Endothelial cell of umbilical vein (primary cell): ENCODE measurements at regions not wholly inside any gene's neighbourhood (a gene's known extent, or its start where the extent isn't known, plus 50 kb on each side); places are given as distances from the start of the nearest gene placed in this dataset.

Experiments
- BruUV-seq: library from RNA; stranded (reverse); fragments of 400-500 nt; replicated peaks from 2 replicates; lab custom pipeline; 2021; lab: Mats Ljungman, UMichigan
- CTCF ChIA-PET: fragments of 300-600, 350-600 bp; sonication (Branson Sonifier 250); formaldehyde crosslinking; loops from one replicate; lab custom pipeline; 2021; ENCODE audit warnings: antibody characterized with exemption, inconsistent platforms; lab: Charles Lee
- POLR2A ChIA-PET: fragments of 300-600, 350-600 bp; sonication (Branson Sonifier 250); formaldehyde crosslinking; loops from one replicate; lab custom pipeline; 2021; ENCODE audit warnings: antibody characterized with exemption, inconsistent platforms; lab: Charles Lee
- DNase-seq: peaks from one replicate; pipeline ENCODE4 v3.0.0-alpha.2; 2011; ENCODE audit warnings: low read depth, low spot score
- FAIRE-seq: peaks from 2 replicates; lab custom pipeline; 2011; peaks lifted over from hg19 to GRCh38; lab: Jason Lieb, UNC
- H2AFZ ChIP-seq: 2 replicates; pipeline ENCODE4 v1.6.0; 2012; ENCODE audit warnings: low read depth, low read length, control low read depth, inconsistent platforms
- H3K27ac ChIP-seq: 2 replicates; pipeline ENCODE4 v1.5.1; 2011; ENCODE audit warnings: low read depth, mild to moderate bottlenecking, control low read depth, low read length, moderate library complexity; ENCODE audit not compliant: insufficient read depth
- H3K27me3 ChIP-seq, 2 experiments: 2 replicates each; pipeline versions ENCODE4 v1.6.0 to v1.6.1; 2011; ENCODE audit warnings: low read length in 2 of 2, mixed read lengths in 1 of 2; ENCODE audit not compliant: control insufficient read depth in 2 of 2, insufficient read depth in 2 of 2
- H3K36me3 ChIP-seq, 2 experiments: 2 replicates in 1 of 2; 3 replicates in 1 of 2; pipeline ENCODE4 v1.5.1; 2011; ENCODE audit warnings: low read length in 2 of 2, mild to moderate bottlenecking in 1 of 2, moderate library complexity in 1 of 2; ENCODE audit not compliant: control insufficient read depth in 2 of 2, insufficient read depth in 2 of 2; ENCODE audit errors: extremely low read depth in 1 of 2
- H3K4me1 ChIP-seq: 3 replicates; pipeline ENCODE4 v1.5.1; 2011; ENCODE audit warnings: mild to moderate bottlenecking, low read length; ENCODE audit not compliant: control insufficient read depth, insufficient read depth; ENCODE audit errors: extremely low read depth
- H3K4me2 ChIP-seq: 2 replicates; pipeline ENCODE4 v1.6.1; 2011; ENCODE audit warnings: low read length, control low read depth, mixed read lengths; ENCODE audit not compliant: insufficient read depth
- H3K4me3 ChIP-seq, 3 experiments: fragments of 200-600 bp in 1 of 3; sonication (generic), shearing (Covaris generic) in 1 of 3; replicated peaks in 1 of 3; 2 replicates each; pipeline ENCODE4 v1.5.1; 2011 to 2016; ENCODE audit warnings: control low read depth in 3 of 3, low read length in 3 of 3, mild to moderate bottlenecking in 2 of 3, inconsistent platforms in 1 of 3, low read depth in 1 of 3, moderate library complexity in 1 of 3; ENCODE audit not compliant: insufficient read depth in 1 of 3
- H3K79me2 ChIP-seq: 2 replicates; pipeline ENCODE4 v1.6.0; 2012; ENCODE audit warnings: low read length, inconsistent platforms; ENCODE audit not compliant: control insufficient read depth, insufficient read depth
- H3K9ac ChIP-seq: replicated peaks from 2 replicates; pipeline ENCODE3; 2011; ENCODE audit warnings: low read length, control low read depth; ENCODE audit not compliant: insufficient read depth; ENCODE audit errors: extremely low read depth
- H3K9me1 ChIP-seq: replicated peaks from 3 replicates; pipeline ENCODE4 v1.6.0; 2011; ENCODE audit warnings: mild to moderate bottlenecking, low read length; ENCODE audit not compliant: control insufficient read depth, insufficient read depth; ENCODE audit errors: extremely low read depth
- H3K9me3 ChIP-seq: replicated peaks from 2 replicates; pipeline ENCODE4 v1.5.1; 2012; ENCODE audit warnings: low read length, inconsistent platforms; ENCODE audit not compliant: control insufficient read depth, insufficient read depth
- H4K20me1 ChIP-seq: replicated peaks from 2 replicates; pipeline ENCODE3; 2011; ENCODE audit warnings: mild to moderate bottlenecking, low read length; ENCODE audit not compliant: control insufficient read depth, insufficient read depth; ENCODE audit errors: extremely low read depth
- CTCF ChIP-seq, 2 donors: IDR thresholded peaks; 1 replicate in 1 of 2; 2 replicates in 1 of 2; pipeline ENCODE4 v1.5.1; 2011; ENCODE audit warnings: low read length in 2 of 2, mild to moderate bottlenecking in 2 of 2, moderate library complexity in 2 of 2, control low read depth in 1 of 2, inconsistent platforms in 1 of 2, low read depth in 1 of 2; ENCODE audit not compliant: insufficient read depth in 1 of 2; ENCODE audit errors: extremely low read depth in 1 of 2
- EZH2 ChIP-seq: IDR thresholded peaks from 2 replicates; pipeline ENCODE4 v1.6.1; 2012; ENCODE audit warnings: borderline replicate concordance, low read depth, mild to moderate bottlenecking, moderate library complexity, low read length, inconsistent platforms; ENCODE audit not compliant: severe bottlenecking
- FOS ChIP-seq: IDR thresholded peaks from 2 replicates; pipeline ENCODE4 v1.6.1; 2011; ENCODE audit warnings: mild to moderate bottlenecking, low read length, moderate library complexity, borderline replicate concordance; ENCODE audit not compliant: insufficient read depth
- GATA2 ChIP-seq: IDR thresholded peaks from 2 replicates; pipeline ENCODE4 v1.7.0; 2011; ENCODE audit warnings: low read depth, mild to moderate bottlenecking, moderate library complexity, mixed read lengths, low read length; ENCODE audit not compliant: insufficient read length, insufficient read depth
- JUN ChIP-seq: IDR thresholded peaks from 2 replicates; pipeline ENCODE4 v1.6.1; 2011; ENCODE audit warnings: borderline replicate concordance, low read depth; ENCODE audit not compliant: insufficient read length, insufficient read depth
- MYC ChIP-seq: IDR thresholded peaks from one replicate; pipeline ENCODE4 v1.6.1; 2011; ENCODE audit warnings: mild to moderate bottlenecking, low read depth, low read length
- POLR2A ChIP-seq: IDR thresholded peaks from 2 replicates; pipeline ENCODE4 v1.6.1; 2012; ENCODE audit warnings: low read depth, mild to moderate bottlenecking, control low read depth, low read length
- POLR2AphosphoS5 ChIP-seq: IDR thresholded peaks from 2 replicates; pipeline ENCODE4 v1.6.1; 2012; ENCODE audit warnings: low read depth, mild to moderate bottlenecking, control low read depth, low read length, moderate library complexity; ENCODE audit not compliant: insufficient read depth
- dilution Hi-C: fragments of 300-500 bp; cut with MboI; formaldehyde crosslinking; loops from one replicate; pipeline ENCODE4 v1.15.0; 2019; ENCODE audit warnings: low sequenced_read_pairs; ENCODE audit not compliant: extremely low pct_ligation_motif_present
- intact Hi-C: fragments of 100-400 bp; cut with micrococcal nuclease; formaldehyde crosslinking; loops from one replicate; pipeline ENCODE4 v1.10.0; 2022
- TF ChIP-seq, protein P1 (sequence below): IDR thresholded peaks from 2 replicates; pipeline ENCODE4 v1.6.1; 2011; ENCODE audit not compliant: insufficient read depth, insufficient read length

DNA sequence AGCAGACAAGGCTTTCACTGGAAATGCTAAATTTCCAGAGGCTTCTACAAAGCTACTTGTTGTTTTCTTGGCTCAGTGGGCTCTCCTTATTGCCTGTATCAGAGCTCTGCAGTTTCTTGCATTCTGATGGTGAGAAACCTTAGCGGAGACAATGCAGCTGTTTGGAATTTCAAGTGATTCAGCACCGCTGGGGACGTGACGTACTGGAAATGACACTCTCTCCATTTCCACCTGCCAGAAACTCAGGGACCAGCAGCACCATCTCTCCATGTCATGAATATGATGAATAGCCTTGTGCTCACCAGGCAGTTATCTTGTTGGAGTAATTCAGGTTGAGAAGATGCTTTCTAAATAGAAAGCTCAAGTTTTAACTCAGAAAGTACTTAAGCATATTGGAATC, 497.2 kb upstream of the DEPDC1 start:
- no peaks in the 10 kb centered on the region for H4K20me1 ChIP-seq
- no peak overlapping the region for H3K4me2 ChIP-seq
- no peaks in the 10 kb centered on the region for H3K9me1 ChIP-seq
- FAIRE-seq: no peak
- BruUV-seq: no TSS peak
- dilution Hi-C loops (no loop called here), intact Hi-C loops (no loop called here)
- TF ChIP-seq POLR2AphosphoS5: no peak
- TF ChIP-seq JUN: no peak
- TF ChIP-seq GATA2: no peak
- no peak for TF ChIP-seq CTCF (IDR thresholded peaks at IDR 0.05; ENCODE audit: extremely low read depth in 1 of 2, insufficient read depth in 1 of 2, low read depth in 1 of 2, low read length in 2 of 2)
- no peak for TF ChIP-seq POLR2A
- TF ChIP-seq, protein P1, sequence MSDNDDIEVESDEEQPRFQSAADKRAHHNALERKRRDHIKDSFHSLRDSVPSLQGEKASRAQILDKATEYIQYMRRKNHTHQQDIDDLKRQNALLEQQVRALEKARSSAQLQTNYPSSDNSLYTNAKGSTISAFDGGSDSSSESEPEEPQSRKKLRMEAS: no peak
- no peak for TF ChIP-seq FOS
- no peak for TF ChIP-seq MYC
- no peak for TF ChIP-seq EZH2
- H3K27ac ChIP-seq: no peak overlapping the region
- no peak for DNase-seq
- H3K9me3 ChIP-seq: no peaks in the 10 kb centered on the region
- no peak overlapping the region for H3K9ac ChIP-seq
- no peaks in the 10 kb centered on the region for H3K27me3 ChIP-seq
- H3K4me3 ChIP-seq: no peak overlapping the region
- ChIA-PET POLR2A (no interaction called here), CTCF (no interaction called here)
- H3K79me2 ChIP-seq: no peaks in the 10 kb centered on the region
- no peaks in the 10 kb centered on the region for H3K4me1 ChIP-seq
- H2AFZ ChIP-seq: no peak overlapping the region
- H3K36me3 ChIP-seq: no peaks in the 10 kb centered on the region
